ENCODE measurements at regions not wholly inside any gene's neighbourhood (a gene's known extent, or its start where the extent isn't known, plus 50 kb on each side); places are given as distances from the start of the nearest gene placed in this dataset.
A peak's percentile ranks its signal among the peaks of the same experiment; 100 is the strongest.
"Not testable (repeated sequence)": the region's sequence is repeated elsewhere in the genome, so short reads cannot be mapped to it uniquely, and the experiment has no call there.

DNA sequence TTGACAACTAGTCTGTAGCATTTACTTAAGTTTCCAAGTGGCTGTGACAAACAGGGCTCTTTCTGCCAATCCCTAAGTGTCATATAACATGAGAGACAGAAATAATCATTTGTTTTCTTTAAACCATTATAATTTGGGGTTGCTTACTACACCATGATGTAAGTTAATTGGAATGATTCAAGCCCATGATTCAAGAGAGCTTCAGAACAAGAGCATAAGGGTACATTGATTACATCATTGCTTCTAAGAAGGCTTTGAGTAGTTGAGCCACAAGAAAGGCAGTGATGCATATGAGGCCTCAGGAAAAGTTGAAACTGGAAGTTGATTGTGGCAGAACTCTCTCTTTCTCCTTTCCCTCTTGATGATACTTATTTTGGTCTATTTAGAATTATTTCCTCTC is 444.0 kb downstream of the CCER1 start:
- no peak for DNase-seq (ENCODE audit: low spot score)

- no peak for DNase-seq (ENCODE audit: low spot score)
Measured at GRCh38 chr12:90504806-90505205, 450.2 kb downstream of the CCER1 start.

GRCh38 chr12:90502070-90502469 is 452.9 kb downstream of the CCER1 start:
- DNase-seq (ENCODE audit: low spot score), result no peak

- no peak for DNase-seq (ENCODE audit: low spot score)
Measured at GRCh38 chr12:90501412-90501811, 453.6 kb downstream of the CCER1 start.

DNA sequence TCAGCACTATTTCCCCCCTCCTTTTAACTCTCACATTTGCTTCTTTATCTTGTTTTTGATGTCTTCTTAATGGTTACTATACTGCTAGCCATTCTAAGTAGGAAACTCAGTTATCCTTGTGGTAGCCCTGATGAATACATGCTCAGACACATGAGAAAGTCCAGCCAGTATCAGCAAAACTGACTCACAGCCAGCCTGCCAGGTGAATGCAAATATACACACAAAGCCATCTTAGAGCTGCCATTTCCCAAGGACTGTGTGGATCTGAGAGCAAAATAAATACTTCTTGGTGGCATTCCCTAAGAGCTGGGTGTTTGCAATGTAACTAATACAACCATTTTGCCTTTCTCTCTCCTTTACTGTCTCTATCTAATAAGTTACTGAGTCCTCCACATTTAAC is 455.2 kb downstream of the CCER1 start:
- DNase-seq (ENCODE audit: low spot score), result no peak

- DNase-seq (ENCODE audit: low spot score), result no peak
Measured at GRCh38 chr12:90497923-90498545, 456.9 kb downstream of the CCER1 start.

DNA sequence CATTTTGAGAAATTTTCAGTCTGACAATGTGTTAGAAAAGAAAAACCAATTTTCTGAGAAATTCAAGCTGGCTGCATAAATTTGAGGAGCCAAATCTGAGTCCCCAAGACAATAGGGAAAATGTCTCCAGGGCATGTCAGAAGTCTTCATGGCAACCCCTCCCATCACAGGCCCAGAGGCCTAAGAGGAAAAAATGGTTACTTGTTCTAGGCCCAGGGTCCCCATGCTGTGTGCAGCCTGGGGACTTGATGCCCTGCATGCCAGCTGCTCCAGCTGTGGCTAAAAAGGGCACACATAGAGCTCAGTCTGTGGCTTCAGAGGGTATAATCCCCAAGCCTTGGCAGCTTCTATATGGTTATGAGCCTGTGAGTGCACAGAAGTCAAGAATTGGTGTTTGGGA is 464.6 kb downstream of the CCER1 start:
- no peak for DNase-seq (ENCODE audit: low spot score)

GRCh38 chr12:90489141-90489540 is 465.8 kb downstream of the CCER1 start:
- no peak for DNase-seq (ENCODE audit: low spot score)

DNA sequence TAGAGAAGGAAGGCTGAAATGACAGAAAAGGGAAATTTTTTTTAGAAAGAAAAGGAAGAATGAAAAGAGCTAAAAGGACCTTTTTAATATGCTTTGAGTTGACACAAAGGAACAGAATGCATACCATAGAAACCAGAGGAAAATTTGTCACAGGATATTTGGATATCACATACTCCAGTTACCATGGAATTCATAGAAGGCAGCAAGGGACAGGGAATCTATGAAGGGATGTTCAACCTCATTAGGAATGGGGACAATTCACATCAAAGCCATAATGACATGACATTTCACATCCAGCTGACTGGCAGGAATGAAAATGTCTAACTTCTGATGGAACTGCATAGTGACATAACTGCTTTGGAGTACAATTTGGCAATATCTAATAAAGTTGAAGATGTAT is 469.4 kb downstream of the CCER1 start:
- no peak for DNase-seq (ENCODE audit: low spot score)

DNA sequence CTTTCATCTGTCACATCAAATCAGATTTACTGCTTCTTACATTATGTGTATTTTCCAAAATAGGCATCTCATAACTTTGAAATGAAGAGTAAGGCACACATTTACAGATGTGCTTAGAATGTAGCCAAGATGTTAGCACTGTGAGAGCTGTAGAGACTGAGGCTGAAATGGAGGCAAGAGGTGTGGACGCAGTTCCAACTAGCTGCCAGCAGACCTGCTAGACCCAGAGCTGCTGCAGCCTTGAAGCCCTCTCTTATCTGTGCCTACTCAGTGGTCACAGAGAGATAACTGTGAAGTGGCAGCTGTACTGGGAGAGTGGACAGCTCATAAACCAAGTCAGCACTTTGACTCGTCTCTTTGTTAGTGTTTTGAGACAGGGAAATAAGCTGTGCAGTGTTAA is 470.9 kb downstream of the CCER1 start:
- DNase-seq (ENCODE audit: low spot score), result peak; percentile 17

DNA sequence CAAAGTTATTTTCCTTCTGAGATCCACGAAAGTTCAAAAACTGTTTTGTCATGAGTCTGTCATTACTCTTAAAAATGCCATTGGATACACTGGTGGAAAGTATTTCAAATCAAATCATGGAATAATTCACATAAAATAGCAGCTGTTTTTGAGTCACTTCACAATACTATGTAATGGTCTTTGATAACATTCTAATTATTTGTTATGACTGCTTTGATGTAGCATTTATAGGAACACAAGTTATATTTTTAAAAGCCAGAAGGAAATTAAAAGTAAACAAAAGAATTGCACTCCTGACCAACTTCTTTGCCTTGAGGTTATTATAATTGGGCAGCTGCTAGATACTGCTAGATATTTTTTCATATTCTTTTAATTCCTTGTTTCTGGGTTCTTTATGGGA is 473.2 kb downstream of the CCER1 start:
- DNase-seq (ENCODE audit: low spot score), result no peak

GRCh38 chr12:90479237-90479636 is 475.7 kb downstream of the CCER1 start:
- DNase-seq (ENCODE audit: low spot score), result no peak

DNA sequence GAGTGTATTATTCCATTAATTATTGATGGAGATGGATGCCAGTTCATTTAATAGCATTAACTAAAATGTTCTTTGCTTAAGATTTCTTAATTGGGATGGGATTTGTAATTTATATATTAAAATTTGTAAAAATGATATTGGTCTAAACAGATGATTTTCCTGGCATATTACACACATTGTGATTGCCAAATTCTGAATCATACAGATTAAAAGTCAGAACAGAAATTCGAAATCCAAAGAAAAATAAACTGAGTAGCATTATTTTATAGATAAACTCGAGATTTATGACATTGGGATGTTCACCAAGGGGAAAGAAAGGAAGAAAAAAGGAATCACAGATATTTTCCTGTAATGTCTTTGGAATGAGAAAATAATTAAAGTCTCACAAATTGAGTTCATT is 481.1 kb downstream of the CCER1 start:
- DNase-seq (ENCODE audit: low spot score), result no peak

DNA sequence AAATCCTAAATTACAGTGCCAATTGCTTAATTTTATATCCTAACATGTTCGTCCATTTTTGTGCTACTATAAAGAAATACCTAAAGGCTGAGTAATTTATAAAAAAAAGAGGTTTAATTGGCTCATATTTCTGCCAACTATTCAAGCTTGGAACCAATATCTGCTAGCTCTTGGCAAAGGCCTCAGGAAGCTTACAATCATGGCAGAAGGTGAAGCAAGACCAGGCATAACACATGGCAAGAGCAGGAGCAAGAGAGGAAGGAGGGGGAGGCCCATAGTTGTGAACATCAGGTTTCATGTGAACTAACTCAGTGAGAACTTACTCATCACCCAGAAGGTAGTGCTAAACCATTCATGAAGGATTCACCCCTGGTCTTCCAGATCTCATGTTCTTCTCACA is 494.3 kb downstream of the CCER1 start:
- no peak for DNase-seq (ENCODE audit: low spot score)

GRCh38 chr12:90456248-90456647 is 498.7 kb downstream of the CCER1 start:
- no peak for DNase-seq (ENCODE audit: low spot score)

GRCh38 chr12:90455756-90456155 is 499.2 kb downstream of the CCER1 start:
- no peak for DNase-seq (ENCODE audit: low spot score)

GRCh38 chr12:90449611-90450010 is 505.4 kb downstream of the CCER1 start:
- DNase-seq (ENCODE audit: low spot score), result no peak

DNA sequence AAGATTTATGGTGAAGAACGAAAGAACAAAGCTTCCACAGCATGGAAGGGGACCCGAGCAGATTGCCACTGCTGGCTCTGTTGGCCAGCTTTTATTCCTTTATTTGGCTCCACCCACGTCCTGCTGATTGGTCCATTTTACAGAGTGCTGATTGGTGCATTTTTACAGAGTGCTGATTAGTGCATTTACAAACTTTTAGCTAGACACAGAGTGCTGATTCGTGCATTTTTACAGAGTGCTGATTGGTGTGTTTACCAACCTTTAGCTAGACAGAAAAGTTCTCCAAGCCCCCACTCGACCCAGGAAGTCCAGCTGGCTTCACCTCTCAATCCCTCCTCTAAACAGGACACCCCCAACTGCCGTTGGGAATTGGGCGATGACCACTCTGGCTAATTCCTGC is 511.5 kb downstream of the CCER1 start:
- DNase-seq (ENCODE audit: low spot score), result not testable (repeated sequence)

- no peak for DNase-seq (ENCODE audit: low spot score)
Measured at GRCh38 chr12:90441431-90441830, 513.5 kb downstream of the CCER1 start.

DNA sequence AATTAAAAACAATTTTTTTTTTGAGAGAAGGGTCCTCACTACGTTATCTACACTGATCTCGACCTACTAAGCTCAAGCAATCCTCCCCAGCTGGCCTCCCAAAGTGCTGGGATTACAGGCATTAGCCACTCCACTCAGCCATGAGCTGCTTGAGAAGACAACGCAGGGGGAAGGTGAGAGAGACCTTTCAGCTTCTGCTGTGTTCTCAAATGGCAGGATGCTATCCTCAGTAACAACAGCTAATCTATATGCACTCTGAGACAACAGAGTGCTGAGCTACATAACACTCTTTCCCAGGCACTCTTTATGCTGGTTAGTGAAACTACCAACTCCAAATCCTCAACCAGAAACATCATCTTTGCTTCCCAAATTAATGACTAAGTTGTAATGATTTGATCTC is 526.1 kb downstream of the CCER1 start:
- no peak for DNase-seq (ENCODE audit: low spot score)

DNA sequence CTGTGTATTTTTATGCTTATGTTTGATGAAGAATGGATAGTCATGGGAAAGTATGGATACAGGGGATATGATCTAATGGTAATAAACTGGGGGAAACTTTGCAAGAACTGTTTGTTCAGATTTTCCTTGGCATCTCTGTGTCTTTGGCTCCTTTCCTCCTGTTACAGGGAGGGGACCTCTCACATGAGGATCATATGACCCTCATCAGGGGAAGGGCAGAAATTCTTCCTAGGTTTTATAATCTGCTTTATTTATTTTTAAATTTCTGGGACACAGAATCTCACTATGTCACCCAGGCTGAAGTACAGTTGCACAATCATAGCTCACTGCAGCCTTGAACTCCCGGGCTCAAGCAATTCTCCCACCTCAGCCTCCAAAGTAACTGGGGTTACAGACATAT is 526.5 kb downstream of the CCER1 start:
- no peak for DNase-seq (ENCODE audit: low spot score)

GRCh38 chr12:90423965-90424364 is 531.0 kb downstream of the CCER1 start:
- no peak for DNase-seq (ENCODE audit: low spot score)

GRCh38 chr12:90410962-90411361 is 544.0 kb downstream of the CCER1 start:
- DNase-seq (ENCODE audit: low spot score), result no peak

DNA sequence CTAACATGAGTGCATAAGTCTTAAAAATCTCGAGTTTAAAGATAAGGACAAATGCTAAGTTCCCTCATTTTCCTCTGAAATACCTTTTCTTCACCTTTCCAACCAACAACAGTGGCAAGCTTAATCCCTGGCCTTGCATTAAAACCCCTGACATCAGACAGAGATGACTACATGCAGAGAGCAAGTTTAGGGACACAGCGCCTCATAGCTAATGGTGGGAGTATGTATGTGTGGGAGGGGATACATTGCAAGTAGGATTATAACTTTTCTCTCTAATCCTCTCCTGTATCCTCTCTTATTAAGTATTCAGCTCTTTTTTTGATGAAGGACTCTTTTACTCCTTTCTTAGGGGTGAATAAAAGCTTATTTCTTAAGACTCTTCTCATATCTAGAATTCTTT is 547.1 kb downstream of the CCER1 start:
- no peak for DNase-seq (ENCODE audit: low spot score)
